ENCODE measurements at regions not wholly inside any gene's neighbourhood (a gene's known extent, or its start where the extent isn't known, plus 50 kb on each side); places are given as distances from the start of the nearest gene placed in this dataset.

DNA sequence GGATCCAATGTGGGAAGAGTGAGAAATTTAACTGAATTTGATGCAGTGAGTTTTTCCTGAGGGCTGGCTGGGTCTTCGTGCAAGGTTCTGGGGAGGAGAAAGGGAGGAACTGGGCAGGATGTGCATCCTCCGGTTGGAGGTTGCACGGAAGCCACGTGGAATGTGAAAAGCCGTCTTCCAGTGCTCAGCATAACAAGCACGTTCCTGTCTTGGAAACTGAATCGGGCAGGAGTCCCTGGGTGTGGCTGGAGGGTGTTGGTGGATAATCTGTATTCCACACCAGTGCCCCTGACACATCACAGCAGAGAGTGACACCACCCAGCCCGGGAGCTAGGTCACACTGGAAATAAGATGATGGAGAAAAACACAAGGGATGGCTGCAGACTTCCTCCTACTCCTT is 154.3 kb downstream of the C5orf15 start:
- TF ChIP-seq, protein P1, sequence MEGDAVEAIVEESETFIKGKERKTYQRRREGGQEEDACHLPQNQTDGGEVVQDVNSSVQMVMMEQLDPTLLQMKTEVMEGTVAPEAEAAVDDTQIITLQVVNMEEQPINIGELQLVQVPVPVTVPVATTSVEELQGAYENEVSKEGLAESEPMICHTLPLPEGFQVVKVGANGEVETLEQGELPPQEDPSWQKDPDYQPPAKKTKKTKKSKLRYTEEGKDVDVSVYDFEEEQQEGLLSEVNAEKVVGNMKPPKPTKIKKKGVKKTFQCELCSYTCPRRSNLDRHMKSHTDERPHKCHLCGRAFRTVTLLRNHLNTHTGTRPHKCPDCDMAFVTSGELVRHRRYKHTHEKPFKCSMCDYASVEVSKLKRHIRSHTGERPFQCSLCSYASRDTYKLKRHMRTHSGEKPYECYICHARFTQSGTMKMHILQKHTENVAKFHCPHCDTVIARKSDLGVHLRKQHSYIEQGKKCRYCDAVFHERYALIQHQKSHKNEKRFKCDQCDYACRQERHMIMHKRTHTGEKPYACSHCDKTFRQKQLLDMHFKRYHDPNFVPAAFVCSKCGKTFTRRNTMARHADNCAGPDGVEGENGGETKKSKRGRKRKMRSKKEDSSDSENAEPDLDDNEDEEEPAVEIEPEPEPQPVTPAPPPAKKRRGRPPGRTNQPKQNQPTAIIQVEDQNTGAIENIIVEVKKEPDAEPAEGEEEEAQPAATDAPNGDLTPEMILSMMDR (IDR thresholded peaks at IDR 0.05), result no peak
- TF ChIP-seq TCF7L2 (IDR thresholded peaks at IDR 0.05; ENCODE audit: low read depth, low read length), result no peak
- TF ChIP-seq REST (IDR thresholded peaks at IDR 0.05; ENCODE audit: insufficient read depth in 1 of 2, low read depth in 2 of 2, low read length in 1 of 2), result no peak

Data from Panc1 (cell line).